ENCODE measurements at regions not wholly inside any gene's neighbourhood (a gene's known extent, or its start where the extent isn't known, plus 50 kb on each side); places are given as distances from the start of the nearest gene placed in this dataset.
A peak's percentile ranks its signal among the peaks of the same experiment; 100 is the strongest.

DNA sequence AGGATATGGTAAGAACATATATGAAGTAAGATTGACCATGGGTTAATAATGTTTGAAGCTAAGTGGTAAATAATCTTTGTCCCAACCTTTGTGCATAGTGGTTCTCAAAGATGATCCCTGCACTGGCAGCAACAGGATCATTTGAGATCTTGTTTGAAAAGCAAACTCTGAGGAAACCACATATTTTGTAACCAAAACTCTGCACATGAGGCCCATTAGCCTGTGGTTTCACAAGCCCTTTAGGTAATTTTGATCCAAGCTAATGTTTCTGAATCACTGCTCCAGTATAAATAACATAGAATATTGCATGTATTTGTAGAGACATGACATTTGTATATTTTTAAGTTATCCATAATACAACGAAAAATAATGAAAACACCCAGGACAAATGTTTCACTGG lies 147.9 kb upstream of the RGS18 start:
- Histone ChIP-seq H3K4me3 (ENCODE audit: low read length) (no peak overlapping the region), H3K4me1 (ENCODE audit: low read length) (peaks cover 10% of the 10 kb centered on the region), H3K27me3 (ENCODE audit: low read depth, low read length) (no peaks in the 10 kb centered on the region), H4K20me1 (ENCODE audit: insufficient read depth, low read length) (no peaks in the 10 kb centered on the region), H3K9me3 (ENCODE audit: insufficient read depth, low read length) (no peaks in the 10 kb centered on the region), H3K9ac (ENCODE audit: low read length) (no peak overlapping the region), H3K79me2 (ENCODE audit: low read length) (no peaks in the 10 kb centered on the region), H3K36me3 (replicated peaks; ENCODE audit: low read depth, low read length) (no peaks in the 10 kb centered on the region), H2AFZ (ENCODE audit: low read depth, low read length) (no peak overlapping the region), H3K4me2 (ENCODE audit: low read length) (no peak overlapping the region), H3K27ac (ENCODE audit: low read length) (no peak overlapping the region)
- TF ChIP-seq EZH2phosphoT487 (IDR thresholded peaks at IDR 0.05; ENCODE audit: low read depth): no peak
- TF ChIP-seq, protein P1, sequence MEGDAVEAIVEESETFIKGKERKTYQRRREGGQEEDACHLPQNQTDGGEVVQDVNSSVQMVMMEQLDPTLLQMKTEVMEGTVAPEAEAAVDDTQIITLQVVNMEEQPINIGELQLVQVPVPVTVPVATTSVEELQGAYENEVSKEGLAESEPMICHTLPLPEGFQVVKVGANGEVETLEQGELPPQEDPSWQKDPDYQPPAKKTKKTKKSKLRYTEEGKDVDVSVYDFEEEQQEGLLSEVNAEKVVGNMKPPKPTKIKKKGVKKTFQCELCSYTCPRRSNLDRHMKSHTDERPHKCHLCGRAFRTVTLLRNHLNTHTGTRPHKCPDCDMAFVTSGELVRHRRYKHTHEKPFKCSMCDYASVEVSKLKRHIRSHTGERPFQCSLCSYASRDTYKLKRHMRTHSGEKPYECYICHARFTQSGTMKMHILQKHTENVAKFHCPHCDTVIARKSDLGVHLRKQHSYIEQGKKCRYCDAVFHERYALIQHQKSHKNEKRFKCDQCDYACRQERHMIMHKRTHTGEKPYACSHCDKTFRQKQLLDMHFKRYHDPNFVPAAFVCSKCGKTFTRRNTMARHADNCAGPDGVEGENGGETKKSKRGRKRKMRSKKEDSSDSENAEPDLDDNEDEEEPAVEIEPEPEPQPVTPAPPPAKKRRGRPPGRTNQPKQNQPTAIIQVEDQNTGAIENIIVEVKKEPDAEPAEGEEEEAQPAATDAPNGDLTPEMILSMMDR (IDR thresholded peaks at IDR 0.05; ENCODE audit: low read depth, low read length): no peak

DNA sequence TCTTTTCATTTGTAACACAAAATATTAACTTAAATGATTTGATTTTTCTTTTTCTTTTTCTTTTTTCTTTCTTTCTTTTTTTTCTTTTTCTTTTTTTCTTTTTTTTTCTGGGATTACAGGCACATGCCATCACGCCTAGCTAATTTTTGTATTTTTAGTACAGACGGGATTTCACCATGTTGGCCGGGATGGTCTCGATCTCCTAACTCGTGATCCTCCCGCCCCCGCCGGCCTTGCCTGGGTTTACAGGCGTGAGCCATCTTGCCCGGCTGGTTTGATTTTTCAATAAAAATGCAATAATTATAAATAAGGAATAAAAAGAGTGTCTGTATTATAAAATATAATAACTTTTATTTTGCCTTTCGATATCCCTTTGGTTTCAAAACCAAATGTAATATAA lies 146.7 kb upstream of the RGS18 start:
- no peaks in the 10 kb centered on the region for H3K9me3 ChIP-seq (ENCODE audit: insufficient read depth, low read length)
- H3K9ac ChIP-seq (ENCODE audit: low read length): no peak overlapping the region
- H3K79me2 ChIP-seq (ENCODE audit: low read length): no peaks in the 10 kb centered on the region
- no peaks in the 10 kb centered on the region for H4K20me1 ChIP-seq (ENCODE audit: insufficient read depth, low read length)
- TF ChIP-seq, protein P1 (IDR thresholded peaks at IDR 0.05; ENCODE audit: low read depth, low read length): no peak
- no peak for TF ChIP-seq EZH2phosphoT487 (IDR thresholded peaks at IDR 0.05; ENCODE audit: low read depth)
- no peaks in the 10 kb centered on the region for H3K27me3 ChIP-seq (ENCODE audit: low read depth, low read length)
- no peak overlapping the region for H3K4me2 ChIP-seq (ENCODE audit: low read length)
- no peak overlapping the region for H2AFZ ChIP-seq (ENCODE audit: low read depth, low read length)
- peaks cover 1% of the 10 kb centered on the region for H3K4me1 ChIP-seq (ENCODE audit: low read length)
- H3K36me3 ChIP-seq (replicated peaks; ENCODE audit: low read depth, low read length): no peaks in the 10 kb centered on the region
- H3K4me3 ChIP-seq (ENCODE audit: low read length): no peak overlapping the region
- H3K27ac ChIP-seq (ENCODE audit: low read length): no peak overlapping the region

DNA sequence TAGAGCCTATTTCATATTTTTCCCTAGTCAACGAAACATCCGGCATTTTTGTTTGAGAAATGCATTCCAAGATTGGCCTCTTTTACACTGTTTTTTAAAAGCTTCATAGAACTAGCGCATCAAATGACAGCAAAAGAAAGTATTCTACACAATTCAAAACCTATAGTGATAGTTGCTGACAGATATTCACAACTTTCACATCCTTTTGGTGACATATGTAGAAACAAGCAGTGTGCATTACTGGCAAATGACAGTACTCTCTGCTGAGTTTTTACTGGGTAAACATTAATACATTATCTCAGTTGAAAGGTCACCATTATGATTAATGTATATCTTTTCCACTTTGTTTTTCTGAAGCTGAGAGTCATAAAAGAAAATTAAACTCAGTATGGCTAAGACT lies 135.4 kb upstream of the RGS18 start:
- Histone ChIP-seq H3K4me3 (ENCODE audit: low read length) (peak overlapping the region; percentile 29), H3K79me2 (ENCODE audit: low read length) (no peaks in the 10 kb centered on the region)
- TF ChIP-seq, protein P1 (IDR thresholded peaks at IDR 0.05; ENCODE audit: low read depth, low read length): no peak
- no peak for TF ChIP-seq EZH2phosphoT487 (IDR thresholded peaks at IDR 0.05; ENCODE audit: low read depth)

DNA sequence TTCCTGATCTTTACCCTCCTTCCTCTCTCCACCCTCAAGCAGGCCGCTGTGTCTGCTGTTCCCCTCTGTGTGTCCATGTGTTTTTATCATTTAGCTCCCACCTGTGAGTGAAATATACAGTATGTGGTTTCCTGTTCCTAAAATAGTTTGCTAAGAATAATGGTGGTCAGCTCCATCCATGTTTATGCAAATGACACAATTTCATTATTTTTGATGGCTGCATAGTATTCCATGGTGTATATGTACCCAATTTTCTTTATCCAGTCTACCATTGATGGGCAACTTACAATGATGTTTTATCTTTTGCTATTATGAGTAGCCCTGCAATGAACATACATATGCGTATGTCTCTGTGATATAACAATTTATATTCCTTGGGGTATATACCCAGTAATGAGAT lies 133.4 kb upstream of the RGS18 start:
- peaks cover 24% of the 10 kb centered on the region for H3K4me1 ChIP-seq (ENCODE audit: low read length)
- no peak overlapping the region for H2AFZ ChIP-seq (ENCODE audit: low read depth, low read length)
- no peak overlapping the region for H3K4me2 ChIP-seq (ENCODE audit: low read length)
- no peaks in the 10 kb centered on the region for H3K79me2 ChIP-seq (ENCODE audit: low read length)
- H3K9me3 ChIP-seq (ENCODE audit: insufficient read depth, low read length): no peaks in the 10 kb centered on the region
- no peak overlapping the region for H3K9ac ChIP-seq (ENCODE audit: low read length)
- no peak overlapping the region for H3K27ac ChIP-seq (ENCODE audit: low read length)
- H4K20me1 ChIP-seq (ENCODE audit: insufficient read depth, low read length): no peaks in the 10 kb centered on the region
- H3K36me3 ChIP-seq (replicated peaks; ENCODE audit: low read depth, low read length): no peaks in the 10 kb centered on the region
- no peak for TF ChIP-seq EZH2phosphoT487 (IDR thresholded peaks at IDR 0.05; ENCODE audit: low read depth)
- TF ChIP-seq, protein P1 (IDR thresholded peaks at IDR 0.05; ENCODE audit: low read depth, low read length): no peak
- H3K4me3 ChIP-seq (ENCODE audit: low read length): no peak overlapping the region
- H3K27me3 ChIP-seq (ENCODE audit: low read depth, low read length): no peaks in the 10 kb centered on the region

More for the DNA sequence above, 135.4 kb upstream of the RGS18 start:
- Histone ChIP-seq H3K9ac (ENCODE audit: low read length) (peak overlapping the region; percentile 23), H2AFZ (ENCODE audit: low read depth, low read length) (peak overlapping the region; percentile 76; the same call in 1 of the 2 replicates), H3K4me1 (ENCODE audit: low read length) (peaks cover 24% of the 10 kb centered on the region), H4K20me1 (ENCODE audit: insufficient read depth, low read length) (no peaks in the 10 kb centered on the region), H3K9me3 (ENCODE audit: insufficient read depth, low read length) (no peaks in the 10 kb centered on the region), H3K4me2 (ENCODE audit: low read length) (peak overlapping the region; percentile 53), H3K27ac (ENCODE audit: low read length) (peak overlapping the region; percentile 45), H3K27me3 (ENCODE audit: low read depth, low read length) (no peaks in the 10 kb centered on the region), H3K36me3 (replicated peaks; ENCODE audit: low read depth, low read length) (no peaks in the 10 kb centered on the region)
